Adipocyte (in vitro differentiated cells): ENCODE measurements at regions not wholly inside any gene's neighbourhood (a gene's known extent, or its start where the extent isn't known, plus 50 kb on each side); places are given as distances from the start of the nearest gene placed in this dataset.

ENCODE experiments used
- DNase-seq: peaks from one replicate; pipeline ENCODE4 v3.0.0-alpha.2; 2015; ENCODE audit warnings: low read depth
- H3K27me3 ChIP-seq: replicated peaks from 2 replicates; pipeline ENCODE4 v1.7.0; 2013; ENCODE audit warnings: mild to moderate bottlenecking, low read length, moderate library complexity; ENCODE audit not compliant: control insufficient read depth, insufficient read depth
- H3K36me3 ChIP-seq: 2 replicates; pipeline ENCODE4 v1.7.0; 2013; ENCODE audit warnings: low read length, mild to moderate bottlenecking, moderate library complexity; ENCODE audit not compliant: control insufficient read depth, insufficient read depth, severe bottlenecking
- H3K4me1 ChIP-seq: 2 replicates; pipeline ENCODE4 v1.7.0; 2013; ENCODE audit warnings: mild to moderate bottlenecking, low read length, moderate library complexity; ENCODE audit not compliant: control insufficient read depth, insufficient read depth
- H3K4me3 ChIP-seq: 2 replicates; pipeline ENCODE4 v1.7.0; 2013; ENCODE audit warnings: mild to moderate bottlenecking, low read length, moderate library complexity
- H3K9ac ChIP-seq: 2 replicates; pipeline ENCODE4 v1.7.0; 2013; ENCODE audit warnings: mild to moderate bottlenecking, low read length, moderate library complexity
- H3K9me3 ChIP-seq: 2 replicates; pipeline ENCODE4 v1.7.0; 2013; ENCODE audit warnings: mild to moderate bottlenecking, low read length, moderate library complexity; ENCODE audit not compliant: control insufficient read depth

- no peaks in the 10 kb centered on the region for H3K27me3 ChIP-seq
- no peak overlapping the region for H3K9ac ChIP-seq
- H3K9me3 ChIP-seq, result no peaks in the 10 kb centered on the region
- no peak overlapping the region for H3K4me3 ChIP-seq
- DNase-seq, result no peak
- H3K4me1 ChIP-seq, result no peaks in the 10 kb centered on the region
- H3K36me3 ChIP-seq, result no peaks in the 10 kb centered on the region
These were observed 143.4 kb upstream of the SOX4 start for GRCh38 chr6:21450149-21450548.

GRCh38 chr6:21450628-21451027 lies 142.9 kb upstream of the SOX4 start:
- H3K4me3 ChIP-seq, result no peak overlapping the region
- DNase-seq, result no peak
- no peaks in the 10 kb centered on the region for H3K9me3 ChIP-seq
- no peaks in the 10 kb centered on the region for H3K4me1 ChIP-seq
- no peaks in the 10 kb centered on the region for H3K36me3 ChIP-seq
- H3K9ac ChIP-seq, result no peak overlapping the region
- no peaks in the 10 kb centered on the region for H3K27me3 ChIP-seq

- Histone ChIP-seq H3K27me3 (no peaks in the 10 kb centered on the region), H3K9me3 (no peaks in the 10 kb centered on the region), H3K36me3 (no peaks in the 10 kb centered on the region), H3K9ac (no peak overlapping the region), H3K4me3 (no peak overlapping the region), H3K4me1 (no peaks in the 10 kb centered on the region)
- no peak for DNase-seq
These were observed 142.0 kb upstream of the SOX4 start for GRCh38 chr6:21451546-21452013.

DNA sequence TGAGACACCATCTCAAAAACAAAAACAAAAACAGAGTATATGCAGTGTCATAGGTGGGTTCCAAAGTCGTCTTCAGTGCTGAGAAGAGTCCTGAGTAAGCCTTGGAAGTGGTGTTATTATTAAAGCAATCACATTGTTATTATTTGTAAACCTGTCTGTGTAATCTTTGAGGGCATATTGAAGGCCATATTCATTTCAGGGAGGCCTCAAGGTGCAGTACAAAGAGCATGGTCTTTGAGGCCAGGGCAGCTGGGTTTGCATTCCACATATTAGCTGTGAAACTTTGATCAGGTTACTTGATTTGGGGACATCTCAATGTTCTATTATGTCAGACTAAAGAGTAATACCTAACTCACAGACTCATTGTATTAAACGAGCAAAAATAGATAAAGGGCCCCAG lies 139.3 kb upstream of the SOX4 start:
- no peaks in the 10 kb centered on the region for H3K4me1 ChIP-seq
- DNase-seq, result no peak
- H3K9ac ChIP-seq, result no peak overlapping the region
- H3K4me3 ChIP-seq, result no peak overlapping the region
- no peaks in the 10 kb centered on the region for H3K36me3 ChIP-seq
- no peaks in the 10 kb centered on the region for H3K9me3 ChIP-seq
- no peaks in the 10 kb centered on the region for H3K27me3 ChIP-seq

GRCh38 chr6:21455071-21455470 lies 138.5 kb upstream of the SOX4 start:
- H3K36me3 ChIP-seq, result no peaks in the 10 kb centered on the region
- H3K9ac ChIP-seq, result no peak overlapping the region
- DNase-seq, result no peak
- H3K27me3 ChIP-seq, result no peaks in the 10 kb centered on the region
- H3K4me1 ChIP-seq, result no peaks in the 10 kb centered on the region
- H3K4me3 ChIP-seq, result no peak overlapping the region
- no peaks in the 10 kb centered on the region for H3K9me3 ChIP-seq

DNA sequence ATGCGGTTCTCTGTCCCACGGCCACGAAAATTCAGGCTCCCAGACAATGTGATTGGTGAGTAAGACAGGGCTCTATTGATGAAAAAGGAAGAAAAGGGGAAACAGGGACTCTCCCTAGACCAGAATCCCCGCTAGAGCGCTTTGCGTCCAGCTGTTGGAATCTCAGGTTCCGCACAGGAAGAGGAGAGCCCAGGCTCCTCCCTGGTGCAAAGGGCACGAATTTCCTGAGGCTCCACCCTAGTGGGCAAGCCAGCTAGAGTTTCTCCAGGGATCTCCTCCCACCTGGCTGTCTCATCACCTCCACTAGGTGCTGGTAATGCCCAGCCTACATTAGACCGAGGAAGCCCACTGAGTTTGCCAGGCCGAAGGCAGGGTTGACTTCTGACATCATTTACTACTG lies 135.9 kb upstream of the SOX4 start:
- Histone ChIP-seq H3K27me3 (no peaks in the 10 kb centered on the region), H3K9me3 (no peaks in the 10 kb centered on the region), H3K4me3 (no peak overlapping the region), H3K9ac (no peak overlapping the region), H3K4me1 (peaks cover 10% of the 10 kb centered on the region), H3K36me3 (no peaks in the 10 kb centered on the region)
- DNase-seq, result no peak

GRCh38 chr6:21459641-21460040 lies 133.9 kb upstream of the SOX4 start:
- Histone ChIP-seq H3K9me3 (no peaks in the 10 kb centered on the region), H3K4me1 (peaks cover 10% of the 10 kb centered on the region), H3K27me3 (no peaks in the 10 kb centered on the region), H3K9ac (no peak overlapping the region), H3K4me3 (no peak overlapping the region), H3K36me3 (no peaks in the 10 kb centered on the region)
- no peak for DNase-seq

GRCh38 chr6:21461844-21462518 lies 131.6 kb upstream of the SOX4 start:
- Histone ChIP-seq H3K4me3 (no peak overlapping the region), H3K36me3 (no peaks in the 10 kb centered on the region), H3K9ac (no peak overlapping the region), H3K9me3 (no peaks in the 10 kb centered on the region), H3K27me3 (no peaks in the 10 kb centered on the region), H3K4me1 (peaks cover 10% of the 10 kb centered on the region)
- DNase-seq, result peak; percentile 19

DNA sequence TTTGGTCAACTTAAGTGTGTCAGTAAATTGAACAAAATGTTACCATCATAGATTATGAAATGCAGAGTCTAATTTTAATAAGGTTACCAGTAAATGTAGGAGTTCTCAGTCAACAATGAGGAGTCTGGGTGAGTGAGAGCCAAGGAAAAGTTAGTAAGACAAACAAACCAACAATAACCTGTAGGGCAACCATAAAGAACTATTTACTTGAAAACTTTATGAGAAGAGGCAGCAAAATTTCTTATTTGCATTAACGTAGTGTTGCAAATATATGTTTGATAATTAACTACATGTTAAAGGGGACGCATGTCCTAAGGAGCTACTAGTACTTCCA lies 131.1 kb upstream of the SOX4 start:
- no peak overlapping the region for H3K4me3 ChIP-seq
- H3K27me3 ChIP-seq, result no peaks in the 10 kb centered on the region
- peaks cover 10% of the 10 kb centered on the region for H3K4me1 ChIP-seq
- no peak overlapping the region for H3K9ac ChIP-seq
- H3K9me3 ChIP-seq, result no peaks in the 10 kb centered on the region
- peak; percentile 12 for DNase-seq
- H3K36me3 ChIP-seq, result no peaks in the 10 kb centered on the region

DNA sequence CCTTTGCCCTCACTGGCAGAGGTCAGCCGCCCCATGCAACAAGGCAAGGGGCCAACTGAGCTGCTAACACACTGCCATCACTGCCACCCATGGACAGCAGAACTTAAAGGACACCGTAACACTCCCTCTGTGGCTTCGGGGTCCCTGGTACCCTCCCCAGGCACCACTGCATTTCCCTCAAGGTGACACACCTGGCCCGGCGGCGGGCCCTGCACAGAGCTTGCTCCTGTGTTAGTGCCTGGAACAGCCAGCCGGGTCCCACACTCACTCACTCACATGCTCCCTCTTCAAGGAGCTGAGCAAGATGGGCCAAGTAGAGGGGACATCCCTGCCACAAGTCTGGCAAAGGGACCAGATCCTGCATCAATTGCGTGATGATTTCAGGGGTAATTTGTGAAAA lies 126.5 kb upstream of the SOX4 start:
- DNase-seq, result no peak
- no peak overlapping the region for H3K9ac ChIP-seq
- H3K36me3 ChIP-seq, result no peaks in the 10 kb centered on the region
- no peaks in the 10 kb centered on the region for H3K9me3 ChIP-seq
- peaks cover 3% of the 10 kb centered on the region for H3K4me1 ChIP-seq
- no peaks in the 10 kb centered on the region for H3K27me3 ChIP-seq
- no peak overlapping the region for H3K4me3 ChIP-seq

- no peaks in the 10 kb centered on the region for H3K9me3 ChIP-seq
- H3K27me3 ChIP-seq, result no peaks in the 10 kb centered on the region
- no peaks in the 10 kb centered on the region for H3K4me1 ChIP-seq
- no peak overlapping the region for H3K9ac ChIP-seq
- no peaks in the 10 kb centered on the region for H3K36me3 ChIP-seq
- no peak overlapping the region for H3K4me3 ChIP-seq
- no peak for DNase-seq
These were observed 125.1 kb upstream of the SOX4 start for GRCh38 chr6:21468461-21468860.

DNA sequence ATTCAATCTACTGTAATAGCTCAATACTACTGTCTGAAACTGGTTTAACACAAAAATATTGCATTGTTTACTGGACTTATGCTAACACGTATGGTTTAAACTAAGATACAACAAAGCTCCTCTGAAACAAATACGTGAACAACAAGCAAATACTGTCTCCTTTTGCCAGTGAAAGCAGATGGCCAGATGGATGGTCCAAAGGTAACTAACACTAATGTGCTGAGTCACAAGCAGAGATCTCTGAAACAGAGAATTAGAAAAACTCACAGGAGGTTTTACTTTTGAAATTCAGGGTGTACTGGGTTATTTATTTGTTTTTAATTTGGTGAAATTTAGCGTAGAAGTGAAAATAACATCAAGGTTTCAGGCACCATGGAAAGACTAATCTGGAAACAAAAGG lies 124.3 kb upstream of the SOX4 start:
- Histone ChIP-seq H3K4me1 (no peaks in the 10 kb centered on the region), H3K9me3 (no peaks in the 10 kb centered on the region), H3K27me3 (no peaks in the 10 kb centered on the region), H3K4me3 (no peak overlapping the region), H3K36me3 (no peaks in the 10 kb centered on the region), H3K9ac (no peak overlapping the region)
- DNase-seq, result no peak
